ENCODE measurements at regions not wholly inside any gene's neighbourhood (a gene's known extent, or its start where the extent isn't known, plus 50 kb on each side); places are given as distances from the start of the nearest gene placed in this dataset.

DNA sequence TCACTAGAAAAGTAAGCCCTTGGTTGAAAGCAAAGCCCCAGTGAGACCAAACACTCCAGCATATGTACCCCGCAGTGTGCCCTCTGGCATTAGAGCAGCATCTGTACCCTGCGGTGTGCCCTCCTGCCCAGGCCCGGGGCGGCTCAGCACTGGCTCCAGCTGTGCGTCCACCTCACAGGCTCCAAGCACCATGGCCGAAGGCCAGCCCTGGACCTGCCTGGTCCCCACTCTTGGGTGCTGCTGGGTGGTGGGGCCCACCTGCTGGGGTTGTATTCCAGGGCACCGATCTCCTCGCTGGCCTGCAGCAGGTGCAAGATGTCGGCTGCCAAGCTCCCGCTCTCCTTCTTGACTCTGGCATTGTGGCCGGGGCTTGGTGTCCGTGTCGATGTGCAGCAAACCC lies 230.2 kb downstream of the TUBA3C start:
- TF ChIP-seq, protein P1, sequence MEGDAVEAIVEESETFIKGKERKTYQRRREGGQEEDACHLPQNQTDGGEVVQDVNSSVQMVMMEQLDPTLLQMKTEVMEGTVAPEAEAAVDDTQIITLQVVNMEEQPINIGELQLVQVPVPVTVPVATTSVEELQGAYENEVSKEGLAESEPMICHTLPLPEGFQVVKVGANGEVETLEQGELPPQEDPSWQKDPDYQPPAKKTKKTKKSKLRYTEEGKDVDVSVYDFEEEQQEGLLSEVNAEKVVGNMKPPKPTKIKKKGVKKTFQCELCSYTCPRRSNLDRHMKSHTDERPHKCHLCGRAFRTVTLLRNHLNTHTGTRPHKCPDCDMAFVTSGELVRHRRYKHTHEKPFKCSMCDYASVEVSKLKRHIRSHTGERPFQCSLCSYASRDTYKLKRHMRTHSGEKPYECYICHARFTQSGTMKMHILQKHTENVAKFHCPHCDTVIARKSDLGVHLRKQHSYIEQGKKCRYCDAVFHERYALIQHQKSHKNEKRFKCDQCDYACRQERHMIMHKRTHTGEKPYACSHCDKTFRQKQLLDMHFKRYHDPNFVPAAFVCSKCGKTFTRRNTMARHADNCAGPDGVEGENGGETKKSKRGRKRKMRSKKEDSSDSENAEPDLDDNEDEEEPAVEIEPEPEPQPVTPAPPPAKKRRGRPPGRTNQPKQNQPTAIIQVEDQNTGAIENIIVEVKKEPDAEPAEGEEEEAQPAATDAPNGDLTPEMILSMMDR (IDR thresholded peaks at IDR 0.05), result no peak
- no peak for TF ChIP-seq POLR2A (IDR thresholded peaks at IDR 0.05)
